Fibroblast of mammary gland (primary cell): ENCODE measurements at regions not wholly inside any gene's neighbourhood (a gene's known extent, or its start where the extent isn't known, plus 50 kb on each side); places are given as distances from the start of the nearest gene placed in this dataset.
A peak's percentile ranks its signal among the peaks of the same experiment; 100 is the strongest.

Experiments
- DNase-seq: peaks from one replicate; pipeline ENCODE4 v3.0.0-alpha.2; 2010; ENCODE audit warnings: low read depth
- H3K4me3 ChIP-seq: 2 replicates; pipeline ENCODE4 v1.5.1; 2011; ENCODE audit warnings: low read depth, mild to moderate bottlenecking, low read length, moderate library complexity; ENCODE audit not compliant: control insufficient read depth
- CTCF ChIP-seq: conservative IDR thresholded peaks from 2 replicates; pipeline ENCODE4 v1.5.1; 2011; ENCODE audit warnings: low read depth, low read length, inconsistent platforms; ENCODE audit not compliant: control insufficient read depth, insufficient read depth

GRCh38 chr2:157170299-157170698 lies 87.2 kb upstream of the GALNT5 start:
- no peak overlapping the region for H3K4me3 ChIP-seq
- no peak for TF ChIP-seq CTCF
- peak; percentile 80 for DNase-seq

DNA sequence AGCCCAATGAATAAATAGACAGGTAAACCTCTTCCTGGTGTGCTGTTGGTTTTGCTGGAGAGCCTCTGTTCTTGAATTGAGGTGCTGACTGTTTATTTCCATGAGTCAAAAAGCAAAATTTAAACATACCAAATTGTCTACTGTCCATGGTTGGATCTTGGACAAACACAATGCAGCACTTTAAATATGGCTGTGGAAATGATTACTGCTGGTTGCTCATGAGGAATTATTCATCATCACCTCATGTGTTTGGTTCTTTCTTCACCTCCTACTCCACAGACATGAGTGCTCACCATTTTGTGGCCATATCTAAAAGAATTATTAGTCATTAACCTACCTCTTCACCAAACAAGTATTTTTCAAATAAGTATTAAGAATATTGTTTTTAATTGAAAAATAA lies 85.3 kb upstream of the GALNT5 start:
- TF ChIP-seq CTCF = no peak
- no peak overlapping the region for H3K4me3 ChIP-seq
- peak; percentile 82 for DNase-seq

DNA sequence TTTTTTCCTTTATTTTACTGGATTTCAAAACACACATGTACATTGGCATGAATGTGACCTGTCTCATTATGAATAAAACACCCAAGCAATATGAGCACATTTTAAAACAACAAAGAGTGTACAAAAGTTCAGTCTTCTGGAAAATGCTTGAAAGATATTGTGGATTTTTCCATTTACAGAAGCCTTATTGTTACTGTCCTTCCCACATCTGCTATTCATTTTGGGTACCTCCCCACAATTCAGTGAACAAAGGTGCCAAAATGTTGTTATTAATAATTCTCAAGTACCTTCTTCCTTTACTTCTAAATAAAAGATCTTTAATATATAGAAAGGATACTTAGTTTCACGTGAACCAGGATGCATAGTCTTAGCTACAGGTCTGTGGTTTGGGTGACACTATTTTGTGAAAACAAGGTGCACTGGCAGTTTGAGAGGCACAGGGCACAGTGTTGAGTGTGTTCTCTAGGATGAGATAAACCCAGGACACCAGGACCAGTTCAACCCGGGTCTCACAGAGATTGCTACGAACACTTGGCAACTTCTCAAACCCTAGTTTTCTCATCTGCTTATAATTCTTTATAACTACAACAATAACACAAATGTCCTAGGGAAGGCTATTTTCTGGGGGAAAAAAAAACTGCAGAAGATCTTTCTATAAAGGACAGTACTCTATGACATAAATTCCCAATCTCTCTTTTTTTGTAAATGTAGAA lies 84.5 kb upstream of the GALNT5 start:
- peak; percentile 87 for DNase-seq
- no peak for TF ChIP-seq CTCF
- H3K4me3 ChIP-seq = peak overlapping the region; percentile 6

DNA sequence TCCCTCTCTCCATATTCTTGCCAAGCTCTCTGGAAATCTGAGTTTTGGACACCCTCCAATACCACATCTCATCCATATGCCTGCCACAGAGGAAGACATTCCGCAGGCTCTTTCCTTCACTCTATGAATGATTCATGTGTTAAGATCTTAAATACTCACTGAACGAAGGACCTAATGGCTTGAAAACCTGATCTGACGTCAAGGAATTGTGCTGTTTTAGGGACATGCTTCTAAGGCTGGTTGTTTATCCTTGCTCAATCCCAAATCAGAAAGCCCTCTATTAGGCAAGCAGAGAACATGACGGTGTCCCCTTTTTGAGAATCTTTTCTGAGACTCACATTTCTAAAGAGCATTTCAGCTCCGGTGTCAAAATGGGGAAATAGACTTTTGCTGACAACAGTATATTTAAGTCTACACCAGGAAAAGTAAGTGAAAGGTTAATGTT lies 83.7 kb upstream of the GALNT5 start:
- no peak for TF ChIP-seq CTCF
- peak; percentile 100 for DNase-seq
- no peak overlapping the region for H3K4me3 ChIP-seq

DNA sequence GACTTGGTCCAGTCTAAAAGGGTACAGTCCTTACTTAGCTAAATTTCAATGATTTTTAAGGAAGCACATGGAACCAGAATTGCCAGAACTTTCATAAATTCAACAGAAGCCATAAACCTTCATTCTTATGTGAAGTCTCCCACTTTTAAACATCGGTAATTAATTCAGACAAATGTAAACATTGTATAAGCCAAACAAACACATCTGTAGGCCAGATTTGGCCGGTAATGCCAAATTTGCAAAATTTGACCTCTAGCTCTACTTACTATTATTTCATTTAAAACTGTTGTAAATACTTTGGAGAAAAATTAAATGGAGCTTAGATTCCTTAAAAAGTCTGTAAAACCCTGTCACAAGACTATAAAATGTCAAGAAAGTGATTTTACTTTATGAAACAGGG lies 83.2 kb upstream of the GALNT5 start:
- TF ChIP-seq CTCF = no peak
- no peak overlapping the region for H3K4me3 ChIP-seq
- peak; percentile 67 for DNase-seq

- no peak overlapping the region for H3K4me3 ChIP-seq
- no peak for DNase-seq
- no peak for TF ChIP-seq CTCF
Measured at GRCh38 chr2:157176602-157177001, 80.9 kb upstream of the GALNT5 start.
